ENCODE measurements at regions not wholly inside any gene's neighbourhood (a gene's known extent, or its start where the extent isn't known, plus 50 kb on each side); places are given as distances from the start of the nearest gene placed in this dataset.

GRCh38 chr12:78550831-78551230 is 313.7 kb upstream of the SYT1 start:
- Histone ChIP-seq H3K27ac (ENCODE audit: extremely low read depth, low read depth, low read length) (no peak overlapping the region), H3K4me1 (ENCODE audit: control insufficient read depth, insufficient read depth, low read length) (no peaks in the 10 kb centered on the region), H3K9me3 (ENCODE audit: control insufficient read depth, insufficient read depth, low read depth, low read length) (no peaks in the 10 kb centered on the region), H3K36me3 (ENCODE audit: control insufficient read depth in 2 of 2, insufficient read depth in 1 of 2, low read length in 2 of 2) (no peaks in the 10 kb centered on the region), H3K4me3 (ENCODE audit: low read depth, low read length) (no peak overlapping the region)
- TF ChIP-seq, protein P1, sequence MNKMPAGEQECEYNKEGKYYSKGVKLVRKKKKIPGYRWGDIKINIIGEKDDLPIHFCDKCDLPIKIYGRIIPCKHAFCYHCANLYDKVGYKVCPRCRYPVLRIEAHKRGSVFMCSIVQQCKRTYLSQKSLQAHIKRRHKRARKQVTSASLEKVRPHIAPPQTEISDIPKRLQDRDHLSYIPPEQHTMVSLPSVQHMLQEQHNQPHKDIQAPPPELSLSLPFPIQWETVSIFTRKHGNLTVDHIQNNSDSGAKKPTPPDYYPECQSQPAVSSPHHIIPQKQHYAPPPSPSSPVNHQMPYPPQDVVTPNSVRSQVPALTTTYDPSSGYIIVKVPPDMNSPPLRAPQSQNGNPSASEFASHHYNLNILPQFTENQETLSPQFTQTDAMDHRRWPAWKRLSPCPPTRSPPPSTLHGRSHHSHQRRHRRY (tag by site-specific recombination; IDR thresholded peaks at IDR 0.05), result no peak
- TF ChIP-seq, protein P2, sequence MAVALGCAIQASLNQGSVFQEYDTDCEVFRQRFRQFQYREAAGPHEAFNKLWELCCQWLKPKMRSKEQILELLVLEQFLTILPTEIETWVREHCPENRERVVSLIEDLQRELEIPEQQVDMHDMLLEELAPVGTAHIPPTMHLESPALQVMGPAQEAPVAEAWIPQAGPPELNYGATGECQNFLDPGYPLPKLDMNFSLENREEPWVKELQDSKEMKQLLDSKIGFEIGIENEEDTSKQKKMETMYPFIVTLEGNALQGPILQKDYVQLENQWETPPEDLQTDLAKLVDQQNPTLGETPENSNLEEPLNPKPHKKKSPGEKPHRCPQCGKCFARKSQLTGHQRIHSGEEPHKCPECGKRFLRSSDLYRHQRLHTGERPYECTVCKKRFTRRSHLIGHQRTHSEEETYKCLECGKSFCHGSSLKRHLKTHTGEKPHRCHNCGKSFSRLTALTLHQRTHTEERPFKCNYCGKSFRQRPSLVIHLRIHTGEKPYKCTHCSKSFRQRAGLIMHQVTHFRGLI (tag by site-specific recombination; IDR thresholded peaks at IDR 0.05), result no peak
- TF ChIP-seq ZNF19 (tag by site-specific recombination; IDR thresholded peaks at IDR 0.05; ENCODE audit: low read depth), result no peak
- no peak for TF ChIP-seq OVOL3 (tag by site-specific recombination; IDR thresholded peaks at IDR 0.05)
- TF ChIP-seq, protein P3, sequence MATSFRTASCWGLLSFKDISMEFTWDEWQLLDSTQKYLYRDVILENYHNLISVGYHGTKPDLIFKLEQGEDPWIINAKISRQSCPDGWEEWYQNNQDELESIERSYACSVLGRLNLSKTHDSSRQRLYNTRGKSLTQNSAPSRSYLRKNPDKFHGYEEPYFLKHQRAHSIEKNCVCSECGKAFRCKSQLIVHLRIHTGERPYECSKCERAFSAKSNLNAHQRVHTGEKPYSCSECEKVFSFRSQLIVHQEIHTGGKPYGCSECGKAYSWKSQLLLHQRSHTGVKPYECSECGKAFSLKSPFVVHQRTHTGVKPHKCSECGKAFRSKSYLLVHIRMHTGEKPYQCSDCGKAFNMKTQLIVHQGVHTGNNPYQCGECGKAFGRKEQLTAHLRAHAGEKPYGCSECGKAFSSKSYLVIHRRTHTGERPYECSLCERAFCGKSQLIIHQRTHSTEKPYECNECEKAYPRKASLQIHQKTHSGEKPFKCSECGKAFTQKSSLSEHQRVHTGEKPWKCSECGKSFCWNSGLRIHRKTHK (tag by site-specific recombination; IDR thresholded peaks at IDR 0.05), result no peak
- TF ChIP-seq ZNF324 (tag by site-specific recombination; IDR thresholded peaks at IDR 0.05), result no peak
- no peak for TF ChIP-seq ZNF184 (tag by site-specific recombination; IDR thresholded peaks at IDR 0.05)
- TF ChIP-seq ZNF747 (tag by site-specific recombination; IDR thresholded peaks at IDR 0.05), result no peak
- no peak for TF ChIP-seq ZNF571 (tag by site-specific recombination; IDR thresholded peaks at IDR 0.05)
- no peak for TF ChIP-seq ZNF10 (tag by site-specific recombination; IDR thresholded peaks at IDR 0.05)
- TF ChIP-seq, protein P4, sequence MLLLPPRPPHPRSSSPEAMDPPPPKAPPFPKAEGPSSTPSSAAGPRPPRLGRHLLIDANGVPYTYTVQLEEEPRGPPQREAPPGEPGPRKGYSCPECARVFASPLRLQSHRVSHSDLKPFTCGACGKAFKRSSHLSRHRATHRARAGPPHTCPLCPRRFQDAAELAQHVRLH (tag by site-specific recombination; IDR thresholded peaks at IDR 0.05), result no peak
- TF ChIP-seq ZNF114 (tag by site-specific recombination; IDR thresholded peaks at IDR 0.05), result no peak
- TF ChIP-seq ZNF416 (tag by site-specific recombination; IDR thresholded peaks at IDR 0.05), result no peak
- ChIA-PET POLR2A (no interaction called here), CTCF (no interaction called here)

DNA sequence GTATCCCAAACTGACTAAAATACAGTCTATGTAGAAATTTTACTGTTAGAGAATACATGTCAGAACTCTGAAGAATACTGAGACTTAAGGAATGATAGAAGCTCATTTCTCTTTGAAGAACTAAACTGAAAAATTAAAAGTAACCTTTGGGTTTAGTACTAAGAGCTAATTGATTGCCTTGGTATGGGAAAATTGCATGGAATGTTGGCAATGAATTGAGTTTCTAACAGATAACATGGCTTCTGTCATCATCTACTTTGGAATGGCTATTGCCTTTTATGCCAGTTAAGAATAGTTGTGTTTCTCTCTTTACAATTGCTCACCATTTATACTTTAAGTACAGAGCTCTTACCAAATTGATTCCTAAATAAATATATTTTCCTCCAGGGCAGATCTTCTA is 308.8 kb upstream of the SYT1 start:
- Histone ChIP-seq H3K27ac (ENCODE audit: extremely low read depth, low read depth, low read length) (no peak overlapping the region), H3K36me3 (ENCODE audit: control insufficient read depth in 2 of 2, insufficient read depth in 1 of 2, low read length in 2 of 2) (no peaks in the 10 kb centered on the region), H3K4me1 (ENCODE audit: control insufficient read depth, insufficient read depth, low read length) (no peaks in the 10 kb centered on the region), H3K4me3 (ENCODE audit: low read depth, low read length) (no peak overlapping the region), H3K9me3 (ENCODE audit: control insufficient read depth, insufficient read depth, low read depth, low read length) (no peaks in the 10 kb centered on the region)
- ChIA-PET POLR2A (no interaction called here), CTCF (no interaction called here)
- TF ChIP-seq, protein P5, sequence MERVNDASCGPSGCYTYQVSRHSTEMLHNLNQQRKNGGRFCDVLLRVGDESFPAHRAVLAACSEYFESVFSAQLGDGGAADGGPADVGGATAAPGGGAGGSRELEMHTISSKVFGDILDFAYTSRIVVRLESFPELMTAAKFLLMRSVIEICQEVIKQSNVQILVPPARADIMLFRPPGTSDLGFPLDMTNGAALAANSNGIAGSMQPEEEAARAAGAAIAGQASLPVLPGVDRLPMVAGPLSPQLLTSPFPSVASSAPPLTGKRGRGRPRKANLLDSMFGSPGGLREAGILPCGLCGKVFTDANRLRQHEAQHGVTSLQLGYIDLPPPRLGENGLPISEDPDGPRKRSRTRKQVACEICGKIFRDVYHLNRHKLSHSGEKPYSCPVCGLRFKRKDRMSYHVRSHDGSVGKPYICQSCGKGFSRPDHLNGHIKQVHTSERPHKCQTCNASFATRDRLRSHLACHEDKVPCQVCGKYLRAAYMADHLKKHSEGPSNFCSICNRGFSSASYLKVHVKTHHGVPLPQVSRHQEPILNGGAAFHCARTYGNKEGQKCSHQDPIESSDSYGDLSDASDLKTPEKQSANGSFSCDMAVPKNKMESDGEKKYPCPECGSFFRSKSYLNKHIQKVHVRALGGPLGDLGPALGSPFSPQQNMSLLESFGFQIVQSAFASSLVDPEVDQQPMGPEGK (tag by site-specific recombination; IDR thresholded peaks at IDR 0.05), result no peak
- TF ChIP-seq ZNF501 (tag by site-specific recombination; IDR thresholded peaks at IDR 0.05), result no peak
- TF ChIP-seq ZNF518A (tag by site-specific recombination; conservative IDR thresholded peaks at IDR 0.05; ENCODE audit: low read depth), result no peak
- no peak for TF ChIP-seq KLF16 (tag by site-specific recombination; IDR thresholded peaks at IDR 0.05)
- TF ChIP-seq KLF17 (tag by site-specific recombination; IDR thresholded peaks at IDR 0.05), result no peak
- no peak for TF ChIP-seq ZBTB21 (tag by site-specific recombination; IDR thresholded peaks at IDR 0.05)
- no peak for TF ChIP-seq BCL11A (tag by site-specific recombination; IDR thresholded peaks at IDR 0.05; ENCODE audit: low read depth)
- TF ChIP-seq KLF1 (tag by site-specific recombination; IDR thresholded peaks at IDR 0.05), result no peak
- no peak for TF ChIP-seq ZNF24 (tag by site-specific recombination; IDR thresholded peaks at IDR 0.05)
- no peak for TF ChIP-seq OSR2 (tag by site-specific recombination; IDR thresholded peaks at IDR 0.05)
- no peak for TF ChIP-seq KLF9 (tag by site-specific recombination; IDR thresholded peaks at IDR 0.05; ENCODE audit: low read depth)

Data from HEK293 (cell line).